ENCODE measurements at regions not wholly inside any gene's neighbourhood (a gene's known extent, or its start where the extent isn't known, plus 50 kb on each side); places are given as distances from the start of the nearest gene placed in this dataset.
"Not testable (repeated sequence)": the region's sequence is repeated elsewhere in the genome, so short reads cannot be mapped to it uniquely, and the experiment has no call there.

GRCh38 chr7:52752891-52753290, 282.5 kb upstream of the POM121L12 start:
- Mint-ChIP-seq H3K36me3 (no peaks in the 10 kb centered on the region), H3K4me1 (no peaks in the 10 kb centered on the region), H3K27ac (no peak overlapping the region), H3K4me3 (no peak overlapping the region), H3K27me3 (no peaks in the 10 kb centered on the region), H3K9me3 (peaks cover 14 to 42% (median 15%) of the 10 kb centered on the region in 3 donors)
- Histone ChIP-seq H3K4me3 (ENCODE audit: control insufficient read depth in 1 of 2, extremely low read depth in 1 of 2, low read length in 1 of 2) (no peak overlapping the region), H3K27ac (ENCODE audit: low read length) (no peak overlapping the region), H3K36me3 (ENCODE audit: control insufficient read depth in 2 of 2, extremely low read depth in 1 of 2, insufficient read depth in 1 of 2, low read length in 1 of 2) (no peaks in the 10 kb centered on the region), H3K9me3 (no peaks in the 10 kb centered on the region), H3K27me3 (replicated peaks in 1 of 2; ENCODE audit: control insufficient read depth in 2 of 2, extremely low read depth in 1 of 2, insufficient read depth in 2 of 2, low read length in 1 of 2) (no peaks in the 10 kb centered on the region), H3K4me1 (ENCODE audit: control insufficient read depth in 1 of 2, extremely low read depth in 1 of 2, insufficient read depth in 2 of 2, low read length in 2 of 2) (no peaks in the 10 kb centered on the region)
- ChIA-PET CTCF (no interaction called here), POLR2A (no interaction called here)
- WGBS (ENCODE audit: insufficient coverage), result no CpG with 5 or more reads among the region's 4 CpGs
- ATAC-seq (replicated peaks in 1 of 4) (no peak), DNase-seq (no peak)

- DNase-seq, result no peak
- Mint-ChIP-seq H3K27me3 (no peaks in the 10 kb centered on the region), H3K27ac (no peak overlapping the region), H3K4me3 (no peak overlapping the region), H3K4me1 (no peaks in the 10 kb centered on the region), H3K36me3 (no peaks in the 10 kb centered on the region), H3K9me3 (peaks cover 12 to 32% (median 16%) of the 10 kb centered on the region in 3 donors)
- ATAC-seq (replicated peaks in 1 of 4), result no peak
- no peaks in the 10 kb centered on the region for H3K36me3 ChIP-seq (ENCODE audit: control insufficient read depth in 2 of 2, extremely low read depth in 1 of 2, insufficient read depth in 1 of 2, low read length in 1 of 2)
- H3K27me3 ChIP-seq (replicated peaks in 1 of 2; ENCODE audit: control insufficient read depth in 2 of 2, extremely low read depth in 1 of 2, insufficient read depth in 2 of 2, low read length in 1 of 2), result no peaks in the 10 kb centered on the region
- no CpG with 5 or more reads among the region's 4 CpGs for WGBS (ENCODE audit: insufficient coverage)
- no peak overlapping the region for H3K27ac ChIP-seq (ENCODE audit: low read length)
- H3K4me3 ChIP-seq (ENCODE audit: control insufficient read depth in 1 of 2, extremely low read depth in 1 of 2, low read length in 1 of 2), result no peak overlapping the region
- no peaks in the 10 kb centered on the region for H3K9me3 ChIP-seq
- no peaks in the 10 kb centered on the region for H3K4me1 ChIP-seq (ENCODE audit: control insufficient read depth in 1 of 2, extremely low read depth in 1 of 2, insufficient read depth in 2 of 2, low read length in 2 of 2)
- CTCF ChIA-PET, result no interaction called here
- POLR2A ChIA-PET, result no interaction called here
These were observed 285.6 kb upstream of the POM121L12 start for GRCh38 chr7:52749880-52750279.

GRCh38 chr7:52747817-52748216, 287.6 kb upstream of the POM121L12 start:
- no peak for ATAC-seq (replicated peaks in 1 of 4)

GRCh38 chr7:52741670-52742290, 293.7 kb upstream of the POM121L12 start:
- Histone ChIP-seq H3K27me3 (replicated peaks in 1 of 2; ENCODE audit: control insufficient read depth in 2 of 2, extremely low read depth in 1 of 2, insufficient read depth in 2 of 2, low read length in 1 of 2) (no peaks in the 10 kb centered on the region), H3K36me3 (ENCODE audit: control insufficient read depth in 2 of 2, extremely low read depth in 1 of 2, insufficient read depth in 1 of 2, low read length in 1 of 2) (no peaks in the 10 kb centered on the region), H3K4me3 (ENCODE audit: control insufficient read depth in 1 of 2, extremely low read depth in 1 of 2, low read length in 1 of 2) (no peak overlapping the region), H3K9me3 (no peaks in the 10 kb centered on the region), H3K4me1 (ENCODE audit: control insufficient read depth in 1 of 2, extremely low read depth in 1 of 2, insufficient read depth in 2 of 2, low read length in 2 of 2) (no peaks in the 10 kb centered on the region), H3K27ac (ENCODE audit: low read length) (no peak overlapping the region)
- no peaks in the 10 kb centered on the region for H3K27me3 Mint-ChIP-seq
- DNase-seq (no peak), ATAC-seq (replicated peaks in 1 of 4) (no peak)
- WGBS (ENCODE audit: insufficient coverage), result 75% methylated on average over 1 of the region's 2 CpGs
- CTCF ChIA-PET, result interaction anchor here in 1 of 2 donors (0.7 kb wide), 1 partner anchor 21 kb away, joined by 5 read pairs; no protein-coding TSS in a partner anchor
- H3K4me3 Mint-ChIP-seq, result no peak overlapping the region
- H3K4me1 Mint-ChIP-seq, result no peaks in the 10 kb centered on the region
- POLR2A ChIA-PET, result no interaction called here
- H3K36me3 Mint-ChIP-seq, result no peaks in the 10 kb centered on the region
- H3K9me3 Mint-ChIP-seq, result peaks cover 11 to 44% (median 12%) of the 10 kb centered on the region in 3 donors
- H3K27ac Mint-ChIP-seq, result no peak overlapping the region

More at GRCh38 chr7:52747817-52748216, 287.6 kb upstream of the POM121L12 start:
- Mint-ChIP-seq H3K4me3 (no peak overlapping the region), H3K9me3 (peaks cover 15 to 30% (median 20%) of the 10 kb centered on the region in 3 donors), H3K27me3 (no peaks in the 10 kb centered on the region), H3K4me1 (no peaks in the 10 kb centered on the region), H3K36me3 (no peaks in the 10 kb centered on the region), H3K27ac (no peak overlapping the region)
- H3K36me3 ChIP-seq (ENCODE audit: control insufficient read depth in 2 of 2, extremely low read depth in 1 of 2, insufficient read depth in 1 of 2, low read length in 1 of 2), result no peaks in the 10 kb centered on the region
- no peaks in the 10 kb centered on the region for H3K9me3 ChIP-seq
- no peak overlapping the region for H3K27ac ChIP-seq (ENCODE audit: low read length)
- DNase-seq, result no peak
- H3K4me3 ChIP-seq (ENCODE audit: control insufficient read depth in 1 of 2, extremely low read depth in 1 of 2, low read length in 1 of 2), result no peak overlapping the region
- no peaks in the 10 kb centered on the region for H3K27me3 ChIP-seq (replicated peaks in 1 of 2; ENCODE audit: control insufficient read depth in 2 of 2, extremely low read depth in 1 of 2, insufficient read depth in 2 of 2, low read length in 1 of 2)
- POLR2A ChIA-PET, result no interaction called here
- CTCF ChIA-PET, result no interaction called here
- no CpG with 5 or more reads among the region's 3 CpGs for WGBS (ENCODE audit: insufficient coverage)
- H3K4me1 ChIP-seq (ENCODE audit: control insufficient read depth in 1 of 2, extremely low read depth in 1 of 2, insufficient read depth in 2 of 2, low read length in 2 of 2), result no peaks in the 10 kb centered on the region

GRCh38 chr7:52735656-52736055, 299.8 kb upstream of the POM121L12 start:
- H3K36me3 Mint-ChIP-seq, result no peaks in the 10 kb centered on the region
- peaks cover 17 to 32% (median 17%) of the 10 kb centered on the region in 3 donors for H3K9me3 Mint-ChIP-seq
- H3K4me1 Mint-ChIP-seq, result no peaks in the 10 kb centered on the region
- Histone ChIP-seq H3K27me3 (replicated peaks in 1 of 2; ENCODE audit: control insufficient read depth in 2 of 2, extremely low read depth in 1 of 2, insufficient read depth in 2 of 2, low read length in 1 of 2) (no peaks in the 10 kb centered on the region), H3K9me3 (no peaks in the 10 kb centered on the region), H3K27ac (ENCODE audit: low read length) (no peak overlapping the region), H3K4me3 (ENCODE audit: control insufficient read depth in 1 of 2, extremely low read depth in 1 of 2, low read length in 1 of 2) (no peak overlapping the region), H3K4me1 (ENCODE audit: control insufficient read depth in 1 of 2, extremely low read depth in 1 of 2, insufficient read depth in 2 of 2, low read length in 2 of 2) (no peaks in the 10 kb centered on the region), H3K36me3 (ENCODE audit: control insufficient read depth in 2 of 2, extremely low read depth in 1 of 2, insufficient read depth in 1 of 2, low read length in 1 of 2) (no peaks in the 10 kb centered on the region)
- no peaks in the 10 kb centered on the region for H3K27me3 Mint-ChIP-seq
- no peak overlapping the region for H3K27ac Mint-ChIP-seq
- CTCF ChIA-PET, result no interaction called here
- DNase-seq (no peak), ATAC-seq (replicated peaks in 1 of 4) (no peak)
- no peak overlapping the region for H3K4me3 Mint-ChIP-seq
- POLR2A ChIA-PET, result no interaction called here
- WGBS (ENCODE audit: insufficient coverage), result 92% methylated on average over 2 of the region's 4 CpGs

GRCh38 chr7:52728683-52729082, 306.8 kb upstream of the POM121L12 start:
- H3K4me3 ChIP-seq (ENCODE audit: control insufficient read depth in 1 of 2, extremely low read depth in 1 of 2, low read length in 1 of 2); POLR2A ChIA-PET; DNase-seq; H3K27ac ChIP-seq (ENCODE audit: low read length); H3K36me3 Mint-ChIP-seq; H3K27me3 Mint-ChIP-seq; H3K4me1 Mint-ChIP-seq; H3K4me1 ChIP-seq (ENCODE audit: control insufficient read depth in 1 of 2, extremely low read depth in 1 of 2, insufficient read depth in 2 of 2, low read length in 2 of 2); ATAC-seq (replicated peaks in 1 of 4); H3K36me3 ChIP-seq (ENCODE audit: control insufficient read depth in 2 of 2, extremely low read depth in 1 of 2, insufficient read depth in 1 of 2, low read length in 1 of 2); H3K27me3 ChIP-seq (replicated peaks in 1 of 2; ENCODE audit: control insufficient read depth in 2 of 2, extremely low read depth in 1 of 2, insufficient read depth in 2 of 2, low read length in 1 of 2); H3K4me3 Mint-ChIP-seq; H3K9me3 ChIP-seq; H3K27ac Mint-ChIP-seq; CTCF ChIA-PET: not testable (repeated sequence)
- 100% methylated on average over 1 of the region's 5 CpGs for WGBS (ENCODE audit: insufficient coverage)
- H3K9me3 Mint-ChIP-seq, result peaks cover 17 to 25% (median 23%) of the 10 kb centered on the region in 3 donors

- Histone ChIP-seq H3K27me3 (replicated peaks in 1 of 2; ENCODE audit: control insufficient read depth in 2 of 2, extremely low read depth in 1 of 2, insufficient read depth in 2 of 2, low read length in 1 of 2) (no peaks in the 10 kb centered on the region), H3K9me3 (no peaks in the 10 kb centered on the region), H3K4me1 (ENCODE audit: control insufficient read depth in 1 of 2, extremely low read depth in 1 of 2, insufficient read depth in 2 of 2, low read length in 2 of 2) (no peaks in the 10 kb centered on the region), H3K36me3 (ENCODE audit: control insufficient read depth in 2 of 2, extremely low read depth in 1 of 2, insufficient read depth in 1 of 2, low read length in 1 of 2) (no peaks in the 10 kb centered on the region), H3K27ac (ENCODE audit: low read length) (no peak overlapping the region), H3K4me3 (ENCODE audit: control insufficient read depth in 1 of 2, extremely low read depth in 1 of 2, low read length in 1 of 2) (no peak overlapping the region)
- ATAC-seq (replicated peaks in 1 of 4) (no peak), DNase-seq (no peak)
- no peaks in the 10 kb centered on the region for H3K36me3 Mint-ChIP-seq
- WGBS (ENCODE audit: insufficient coverage), result no CpG with 5 or more reads among the region's 2 CpGs
- H3K27me3 Mint-ChIP-seq, result no peaks in the 10 kb centered on the region
- no peaks in the 10 kb centered on the region for H3K4me1 Mint-ChIP-seq
- no peak overlapping the region for H3K27ac Mint-ChIP-seq
- H3K4me3 Mint-ChIP-seq, result no peak overlapping the region
- ChIA-PET CTCF (no interaction called here), POLR2A (no interaction called here)
- peaks cover 23 to 32% (median 29%) of the 10 kb centered on the region in 3 donors for H3K9me3 Mint-ChIP-seq
These were observed 307.8 kb upstream of the POM121L12 start for GRCh38 chr7:52727632-52728031.
